ENCODE measurements at regions not wholly inside any gene's neighbourhood (a gene's known extent, or its start where the extent isn't known, plus 50 kb on each side); places are given as distances from the start of the nearest gene placed in this dataset.

DNA sequence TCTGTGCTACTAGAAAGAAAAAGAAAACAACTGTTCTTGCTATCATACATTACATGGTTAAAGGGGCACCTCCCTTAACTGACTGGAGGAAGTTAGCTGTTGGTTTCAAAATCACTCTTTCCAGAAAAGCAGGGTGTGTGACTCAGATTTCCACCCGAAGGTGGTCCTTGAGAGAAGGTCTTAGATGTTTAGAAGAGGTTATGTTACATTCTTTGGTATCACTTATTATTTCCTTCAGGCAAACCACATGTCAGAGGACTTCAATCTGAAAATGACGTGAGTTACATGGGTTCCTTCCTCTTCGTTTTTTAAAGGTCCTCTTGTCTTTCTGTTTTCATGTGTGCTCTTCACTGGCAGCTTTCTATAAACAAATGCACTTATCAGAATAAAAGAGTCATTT is 307.9 kb upstream of the CBLB start:
- TF ChIP-seq, protein P1, sequence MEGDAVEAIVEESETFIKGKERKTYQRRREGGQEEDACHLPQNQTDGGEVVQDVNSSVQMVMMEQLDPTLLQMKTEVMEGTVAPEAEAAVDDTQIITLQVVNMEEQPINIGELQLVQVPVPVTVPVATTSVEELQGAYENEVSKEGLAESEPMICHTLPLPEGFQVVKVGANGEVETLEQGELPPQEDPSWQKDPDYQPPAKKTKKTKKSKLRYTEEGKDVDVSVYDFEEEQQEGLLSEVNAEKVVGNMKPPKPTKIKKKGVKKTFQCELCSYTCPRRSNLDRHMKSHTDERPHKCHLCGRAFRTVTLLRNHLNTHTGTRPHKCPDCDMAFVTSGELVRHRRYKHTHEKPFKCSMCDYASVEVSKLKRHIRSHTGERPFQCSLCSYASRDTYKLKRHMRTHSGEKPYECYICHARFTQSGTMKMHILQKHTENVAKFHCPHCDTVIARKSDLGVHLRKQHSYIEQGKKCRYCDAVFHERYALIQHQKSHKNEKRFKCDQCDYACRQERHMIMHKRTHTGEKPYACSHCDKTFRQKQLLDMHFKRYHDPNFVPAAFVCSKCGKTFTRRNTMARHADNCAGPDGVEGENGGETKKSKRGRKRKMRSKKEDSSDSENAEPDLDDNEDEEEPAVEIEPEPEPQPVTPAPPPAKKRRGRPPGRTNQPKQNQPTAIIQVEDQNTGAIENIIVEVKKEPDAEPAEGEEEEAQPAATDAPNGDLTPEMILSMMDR (IDR thresholded peaks at IDR 0.05) = no peak
- TF ChIP-seq ZFX (IDR thresholded peaks at IDR 0.05; ENCODE audit: borderline replicate concordance) = no peak
- no peak overlapping the region for H3K27ac ChIP-seq

DNA sequence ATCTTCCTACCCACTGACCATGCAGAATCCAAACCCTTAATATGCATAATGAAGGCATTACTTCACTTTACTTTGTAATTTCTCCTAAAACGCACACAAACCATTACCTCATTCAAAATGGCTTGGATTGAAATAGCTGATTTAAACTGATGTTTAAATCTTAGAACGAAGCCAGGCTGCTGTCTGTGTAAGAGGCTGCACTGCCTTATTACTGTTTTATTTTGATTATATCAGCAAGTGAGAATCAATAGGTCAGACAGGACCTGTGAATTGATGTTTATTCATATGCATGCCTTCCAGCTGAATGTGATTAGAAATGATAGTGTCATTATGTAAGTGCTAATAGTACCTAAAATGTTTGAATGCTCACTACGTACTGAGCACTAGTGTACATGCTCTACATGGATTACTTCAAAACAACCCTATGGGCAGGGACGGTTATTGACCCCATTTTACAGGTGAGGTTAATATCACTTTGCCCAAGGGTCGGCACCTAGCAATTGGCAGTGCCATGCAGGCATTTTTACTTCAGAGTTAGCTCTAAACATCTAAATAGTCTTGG is 314.2 kb upstream of the CBLB start:
- no peak overlapping the region for H3K27ac ChIP-seq
- no peak for TF ChIP-seq ZFX (IDR thresholded peaks at IDR 0.05; ENCODE audit: borderline replicate concordance)
- TF ChIP-seq, protein P1 (IDR thresholded peaks at IDR 0.05) = no peak

DNA sequence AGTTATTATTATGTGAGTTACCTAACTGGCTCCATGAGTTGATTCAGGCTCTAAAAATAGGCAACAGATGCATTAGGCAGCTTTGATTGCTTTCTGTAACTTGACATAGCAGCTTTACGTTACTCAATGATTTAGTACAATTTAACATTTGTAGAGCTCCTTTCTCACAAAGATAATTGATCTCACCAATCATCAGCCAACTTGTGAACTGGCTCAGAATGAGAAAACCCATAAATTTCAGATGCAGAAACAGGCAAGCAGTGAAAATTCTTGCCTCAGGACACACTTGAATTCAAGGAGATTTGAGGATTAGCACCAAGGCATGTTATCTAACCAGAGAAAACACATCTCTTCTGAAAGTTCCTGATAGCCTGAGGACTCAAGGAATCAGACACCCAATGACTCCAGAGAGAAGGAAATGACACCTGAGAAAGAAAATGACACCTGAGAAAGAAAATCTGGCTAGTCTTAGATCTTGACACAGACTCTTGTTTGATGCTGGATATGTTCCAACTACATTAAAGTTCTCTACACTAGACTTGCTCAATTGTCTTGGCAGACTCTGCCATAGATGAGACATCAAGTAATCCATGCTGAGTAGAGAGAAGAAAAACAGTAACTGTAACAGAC is 315.1 kb upstream of the CBLB start:
- no peak overlapping the region for H3K27ac ChIP-seq
- no peak for TF ChIP-seq ZFX (IDR thresholded peaks at IDR 0.05; ENCODE audit: borderline replicate concordance)
- TF ChIP-seq, protein P1 (IDR thresholded peaks at IDR 0.05) = no peak

DNA sequence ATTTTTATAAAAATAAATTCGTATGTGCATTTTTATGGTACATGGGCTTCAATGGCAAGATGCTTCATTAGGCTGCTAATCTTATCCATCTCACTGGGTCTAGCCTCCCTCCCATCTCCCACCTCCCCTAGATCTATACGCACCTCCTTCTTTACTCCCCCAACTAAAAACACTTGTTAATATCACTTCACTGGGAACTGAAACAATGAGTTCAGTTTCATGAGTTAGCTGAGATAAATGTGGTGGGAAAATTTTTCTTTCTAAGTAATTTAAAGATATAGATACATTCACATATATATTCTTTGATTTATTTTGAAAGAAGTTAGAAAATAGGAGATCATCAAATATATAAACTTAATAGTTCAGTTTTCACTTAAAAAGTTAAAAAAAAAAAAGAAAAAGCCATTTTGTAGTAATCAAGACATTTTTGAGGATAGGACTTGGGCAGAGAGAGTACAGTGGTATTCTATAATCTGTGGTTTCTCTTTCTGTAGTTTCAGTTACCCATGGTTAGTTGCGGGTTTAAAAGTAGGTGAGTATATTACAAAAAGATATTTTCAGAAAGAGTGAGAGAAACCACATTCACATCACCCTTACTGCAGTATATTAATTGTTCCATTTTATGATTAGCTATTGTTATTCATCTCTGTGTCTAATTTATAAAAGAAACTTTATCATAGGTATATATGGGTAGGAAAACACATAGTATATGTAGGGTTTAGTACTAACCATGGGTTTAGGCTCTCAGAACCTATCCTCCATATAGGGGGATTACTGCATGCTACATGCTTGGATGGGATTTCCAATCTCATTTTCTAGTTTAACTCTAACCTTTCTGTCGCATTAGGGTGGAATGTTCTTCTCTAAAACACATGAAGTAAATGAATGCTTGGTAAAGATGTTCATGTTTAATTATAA is 316.0 kb upstream of the CBLB start:
- no peak for TF ChIP-seq ZFX (IDR thresholded peaks at IDR 0.05; ENCODE audit: borderline replicate concordance)
- TF ChIP-seq, protein P1 (IDR thresholded peaks at IDR 0.05) = no peak
- no peak overlapping the region for H3K27ac ChIP-seq

DNA sequence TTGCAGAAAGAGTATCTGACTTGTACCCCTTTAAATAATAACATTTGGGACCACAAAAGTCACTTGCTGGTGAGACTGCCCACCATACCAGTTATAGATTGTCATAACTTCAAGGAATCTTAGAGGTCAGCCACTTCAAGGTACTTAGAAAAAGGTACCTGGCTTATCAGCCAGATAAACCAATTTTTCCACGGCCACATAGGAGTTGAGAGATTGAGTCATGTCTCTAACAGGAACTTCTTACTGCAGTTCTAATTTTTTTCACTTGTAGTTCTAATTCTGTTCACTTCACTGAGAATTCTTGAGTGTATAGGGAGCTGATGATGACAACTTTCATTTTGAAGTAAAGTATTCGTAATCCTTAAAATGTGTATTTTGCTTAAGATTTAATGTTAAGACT is 317.1 kb upstream of the CBLB start:
- no peak overlapping the region for H3K27ac ChIP-seq
- no peak for TF ChIP-seq ZFX (IDR thresholded peaks at IDR 0.05; ENCODE audit: borderline replicate concordance)
- TF ChIP-seq, protein P1 (IDR thresholded peaks at IDR 0.05) = no peak

DNA sequence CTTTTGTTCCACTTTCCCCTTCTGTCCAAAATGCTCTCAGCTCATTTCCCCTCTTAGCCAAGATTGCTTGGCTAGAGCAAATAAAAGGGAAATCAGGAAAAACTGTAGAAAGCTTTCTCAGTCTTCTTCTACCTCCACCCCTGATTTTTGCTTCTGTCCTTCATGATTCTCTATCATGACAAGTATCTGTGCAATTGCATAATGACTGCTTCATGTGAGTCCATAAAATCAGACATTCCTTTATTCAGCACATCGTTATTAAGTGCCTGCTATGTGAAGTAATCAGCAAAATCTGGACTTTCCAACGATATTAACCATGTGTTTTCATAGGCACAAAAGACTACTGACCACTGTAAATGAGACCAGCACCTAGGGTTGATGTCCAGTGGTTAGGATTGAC is 321.5 kb upstream of the CBLB start:
- no peak for TF ChIP-seq ZFX (IDR thresholded peaks at IDR 0.05; ENCODE audit: borderline replicate concordance)
- TF ChIP-seq, protein P1 (IDR thresholded peaks at IDR 0.05) = no peak
- H3K27ac ChIP-seq = no peak overlapping the region

DNA sequence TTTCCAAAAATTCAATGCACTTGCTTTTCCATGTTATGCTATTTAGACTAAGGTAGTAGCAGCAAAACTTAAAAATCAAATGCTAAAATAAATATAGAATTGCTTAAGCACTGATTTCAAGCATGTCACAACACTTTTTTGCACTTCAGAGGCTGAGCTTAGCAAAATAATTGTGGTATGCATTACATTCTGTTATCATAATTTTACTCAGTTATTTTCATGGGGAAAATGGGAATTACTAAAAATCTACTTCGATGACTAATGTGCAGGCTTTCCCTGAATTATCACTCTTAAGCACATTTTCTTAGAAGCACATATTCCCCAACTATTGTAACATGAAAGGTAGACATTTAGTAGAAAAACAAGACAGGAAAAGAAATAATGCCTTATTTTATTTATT is 322.4 kb upstream of the CBLB start:
- no peak overlapping the region for H3K27ac ChIP-seq
- TF ChIP-seq ZFX (IDR thresholded peaks at IDR 0.05; ENCODE audit: borderline replicate concordance) = no peak
- TF ChIP-seq, protein P1 (IDR thresholded peaks at IDR 0.05) = no peak

All from 22Rv1 (cell line).